PC-9 (cell line): ENCODE measurements at regions not wholly inside any gene's neighbourhood (a gene's known extent, or its start where the extent isn't known, plus 50 kb on each side); places are given as distances from the start of the nearest gene placed in this dataset.

Experiments
- BruUV-seq: library from RNA; stranded (reverse); fragments of 400-500 nt; replicated peaks from 2 replicates; lab custom pipeline; 2021; lab: Mats Ljungman, UMichigan
- CTCF ChIA-PET: fragments of 300-600 bp; sonication (Branson Sonifier 250); formaldehyde crosslinking; loops from one replicate; lab custom pipeline; 2022; ENCODE audit warnings: antibody characterized with exemption; lab: Charles Lee
- POLR2A ChIA-PET: fragments of 300-600 bp; sonication (Branson Sonifier 250); formaldehyde crosslinking; loops from one replicate; lab custom pipeline; 2022; ENCODE audit warnings: antibody characterized with exemption; ENCODE audit not compliant: unreplicated experiment; lab: Charles Lee
- DNase-seq, 2 experiments: peaks; one replicate each; pipeline versions ENCODE4 v3.0.0 to v3.0.0-alpha.2; 2015 to 2022; ENCODE audit warnings: mixed read lengths in 1 of 2
- H2AFZ ChIP-seq: fragments of 200-600 bp; sonication (generic); 2 replicates; pipeline ENCODE4 v1.8.1; 2017; ENCODE audit warnings: antibody characterized with exemption
- H3F3A ChIP-seq: fragments of 200-600 bp; sonication (generic); 2 replicates; pipeline ENCODE4 v1.8.1; 2017; ENCODE audit warnings: antibody characterized with exemption, mild to moderate bottlenecking, low read depth; ENCODE audit not compliant: insufficient read depth
- H3K27ac ChIP-seq: fragments of 200-600 bp; sonication (generic); 2 replicates; pipeline ENCODE4 v1.6.1; 2016; ENCODE audit warnings: mixed run types
- H3K27me3 ChIP-seq: fragments of 200-600 bp; sonication (generic); 2 replicates; pipeline ENCODE4 v1.6.1; 2016; ENCODE audit warnings: low read depth, mixed run types; ENCODE audit not compliant: insufficient read depth
- H3K36me3 ChIP-seq: fragments of 200-600 bp; sonication (generic); 2 replicates; pipeline ENCODE4 v1.6.1; 2016; ENCODE audit warnings: low read depth, mixed run types
- H3K4me1 ChIP-seq: fragments of 200-600 bp; sonication (generic); replicated peaks from 2 replicates; pipeline ENCODE4 v1.6.1; 2016; ENCODE audit warnings: mixed run types; ENCODE audit not compliant: insufficient read depth
- H3K4me2 ChIP-seq: fragments of 200-600 bp; sonication (generic); 2 replicates; pipeline ENCODE4 v1.6.1; 2017; ENCODE audit warnings: mixed run types
- H3K4me3 ChIP-seq: fragments of 200-600 bp; sonication (generic); 2 replicates; pipeline ENCODE4 v1.6.1; 2016; ENCODE audit warnings: mixed run types
- H3K79me2 ChIP-seq: fragments of 200-600 bp; sonication (generic); 2 replicates; pipeline ENCODE4 v1.6.1; 2017; ENCODE audit warnings: low read depth, mixed run types
- H3K9me2 ChIP-seq: fragments of 200-600 bp; sonication (generic); 2 replicates; pipeline ENCODE4 v1.8.1; 2017; ENCODE audit warnings: mild to moderate bottlenecking; ENCODE audit not compliant: insufficient read depth
- H3K9me3 ChIP-seq: fragments of 200-600 bp; sonication (generic); 2 replicates; pipeline ENCODE4 v1.8.1; 2016; ENCODE audit warnings: low read depth; ENCODE audit not compliant: insufficient read depth
- H4K20me1 ChIP-seq: fragments of 200-600 bp; sonication (generic); 2 replicates; pipeline ENCODE4 v1.8.1; 2017; ENCODE audit not compliant: insufficient read depth
- EZH2 ChIP-seq: fragments of 200-600 bp; sonication (generic); IDR thresholded peaks from 2 replicates; pipeline ENCODE4 v1.8.0; 2017; ENCODE audit warnings: antibody characterized with exemption, low read depth
- intact Hi-C: fragments of 100-400 bp; cut with micrococcal nuclease; formaldehyde crosslinking; loops from one replicate; pipeline ENCODE4 v1.10.0; 2022; ENCODE audit not compliant: unreplicated experiment
- TF ChIP-seq, protein P1 (sequence below): fragments of 200-600 bp; sonication (generic); conservative IDR thresholded peaks from 2 replicates; pipeline ENCODE4 v1.6.1; 2017; ENCODE audit warnings: mixed run types, antibody characterized with exemption, mild to moderate bottlenecking, moderate library complexity

DNA sequence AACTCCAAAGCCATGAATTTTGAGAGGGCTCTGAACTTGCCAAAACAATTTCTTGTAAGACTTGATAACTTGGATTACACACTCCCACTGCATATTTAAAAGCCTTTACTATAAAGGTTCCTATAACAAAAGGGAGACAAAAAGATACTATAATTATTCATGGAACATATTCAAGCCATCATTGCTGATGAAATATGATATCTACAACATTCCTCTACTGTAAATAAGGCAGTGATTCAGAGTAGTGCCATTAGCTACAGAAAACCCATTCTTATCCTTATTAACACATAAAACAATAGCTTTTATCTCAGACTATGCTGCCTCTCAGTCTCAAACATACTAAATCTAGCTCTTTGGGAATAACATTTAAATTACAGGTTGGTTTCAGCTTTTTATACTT, 675.5 kb upstream of the CXADR start:
- Histone ChIP-seq H2AFZ (0 out of 2 replicates have a peak overlapping the region, but pooled peaks have one; percentile 17), H3K9me2 (no peaks in the 10 kb centered on the region), H4K20me1 (no peaks in the 10 kb centered on the region), H3K4me1 (no peaks in the 10 kb centered on the region; the same call in 1 of the 2 replicates), H3K27ac (no peak overlapping the region), H3K79me2 (no peaks in the 10 kb centered on the region), H3K27me3 (no peaks in the 10 kb centered on the region), H3K4me2 (no peak overlapping the region), H3F3A (no peaks in the 10 kb centered on the region), H3K9me3 (no peaks in the 10 kb centered on the region), H3K4me3 (no peak overlapping the region), H3K36me3 (no peaks in the 10 kb centered on the region)
- BruUV-seq = no TSS peak
- no peak for DNase-seq
- intact Hi-C loops = no loop called here
- POLR2A ChIA-PET = no interaction called here
- TF ChIP-seq, protein P1, sequence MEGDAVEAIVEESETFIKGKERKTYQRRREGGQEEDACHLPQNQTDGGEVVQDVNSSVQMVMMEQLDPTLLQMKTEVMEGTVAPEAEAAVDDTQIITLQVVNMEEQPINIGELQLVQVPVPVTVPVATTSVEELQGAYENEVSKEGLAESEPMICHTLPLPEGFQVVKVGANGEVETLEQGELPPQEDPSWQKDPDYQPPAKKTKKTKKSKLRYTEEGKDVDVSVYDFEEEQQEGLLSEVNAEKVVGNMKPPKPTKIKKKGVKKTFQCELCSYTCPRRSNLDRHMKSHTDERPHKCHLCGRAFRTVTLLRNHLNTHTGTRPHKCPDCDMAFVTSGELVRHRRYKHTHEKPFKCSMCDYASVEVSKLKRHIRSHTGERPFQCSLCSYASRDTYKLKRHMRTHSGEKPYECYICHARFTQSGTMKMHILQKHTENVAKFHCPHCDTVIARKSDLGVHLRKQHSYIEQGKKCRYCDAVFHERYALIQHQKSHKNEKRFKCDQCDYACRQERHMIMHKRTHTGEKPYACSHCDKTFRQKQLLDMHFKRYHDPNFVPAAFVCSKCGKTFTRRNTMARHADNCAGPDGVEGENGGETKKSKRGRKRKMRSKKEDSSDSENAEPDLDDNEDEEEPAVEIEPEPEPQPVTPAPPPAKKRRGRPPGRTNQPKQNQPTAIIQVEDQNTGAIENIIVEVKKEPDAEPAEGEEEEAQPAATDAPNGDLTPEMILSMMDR = no peak
- no peak for TF ChIP-seq EZH2
- CTCF ChIA-PET = no interaction called here

DNA sequence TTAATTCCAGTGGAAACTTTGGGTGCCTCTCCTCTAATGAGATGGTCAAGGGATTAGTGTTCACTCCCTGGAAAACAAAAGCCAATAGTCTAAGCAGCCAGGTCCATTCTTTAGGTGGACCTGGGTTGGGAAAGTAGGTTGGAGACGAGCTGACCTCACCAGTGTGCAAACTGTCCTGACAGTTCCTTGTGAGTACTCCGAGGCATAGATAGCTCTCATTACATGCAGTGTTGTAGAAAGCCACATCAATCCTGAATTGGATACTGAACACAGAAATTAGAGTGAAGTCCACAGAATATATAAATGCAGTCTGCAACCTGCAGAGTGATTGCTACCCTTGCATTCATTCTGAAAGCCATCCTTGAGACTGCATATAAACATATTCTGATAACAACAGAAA, 675.1 kb upstream of the CXADR start:
- Histone ChIP-seq H3K27ac (no peak overlapping the region), H3K9me3 (no peaks in the 10 kb centered on the region), H3K4me3 (no peak overlapping the region), H3K9me2 (no peaks in the 10 kb centered on the region), H2AFZ (0 out of 2 replicates have a peak overlapping the region, but pooled peaks have one; percentile 17), H3K4me2 (no peak overlapping the region), H3F3A (no peaks in the 10 kb centered on the region), H3K36me3 (no peaks in the 10 kb centered on the region), H3K27me3 (no peaks in the 10 kb centered on the region), H3K4me1 (no peaks in the 10 kb centered on the region; the same call in 1 of the 2 replicates), H3K79me2 (no peaks in the 10 kb centered on the region), H4K20me1 (no peaks in the 10 kb centered on the region)
- CTCF ChIA-PET = no interaction called here
- no peak for DNase-seq
- POLR2A ChIA-PET = no interaction called here
- intact Hi-C loops = no loop called here
- BruUV-seq = no TSS peak
- TF ChIP-seq EZH2 = no peak
- TF ChIP-seq, protein P1 = no peak

DNA sequence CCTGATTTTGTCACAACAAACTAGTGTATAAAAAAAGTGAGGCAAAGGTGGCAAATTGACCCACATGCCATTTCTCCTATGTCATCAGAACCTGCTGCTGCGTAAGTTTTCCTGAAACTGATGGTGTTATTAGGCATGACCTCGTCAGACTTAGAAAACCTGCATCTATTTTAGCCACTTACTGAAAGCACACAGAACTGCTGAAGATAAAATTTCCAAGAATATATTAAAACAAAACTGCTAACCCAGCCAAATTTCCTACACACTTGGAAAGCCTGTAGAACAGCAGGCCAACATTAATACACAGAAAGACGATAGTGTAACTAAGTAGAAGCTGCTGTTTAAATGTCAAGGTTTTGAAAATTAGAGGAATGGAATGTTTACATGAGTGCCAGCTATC, 674.5 kb upstream of the CXADR start:
- Histone ChIP-seq H3K27me3 (no peaks in the 10 kb centered on the region), H2AFZ (no peak overlapping the region), H3F3A (no peaks in the 10 kb centered on the region), H4K20me1 (no peaks in the 10 kb centered on the region), H3K79me2 (no peaks in the 10 kb centered on the region), H3K9me3 (no peaks in the 10 kb centered on the region), H3K9me2 (no peaks in the 10 kb centered on the region), H3K36me3 (no peaks in the 10 kb centered on the region), H3K4me2 (no peak overlapping the region), H3K4me3 (no peak overlapping the region), H3K27ac (no peak overlapping the region), H3K4me1 (no peaks in the 10 kb centered on the region; the same call in 1 of the 2 replicates)
- ChIA-PET POLR2A (no interaction called here), CTCF (no interaction called here)
- TF ChIP-seq EZH2 = no peak
- TF ChIP-seq, protein P1 = no peak
- DNase-seq = no peak
- intact Hi-C loops = no loop called here
- no TSS peak for BruUV-seq
